ENCODE measurements at regions not wholly inside any gene's neighbourhood (a gene's known extent, or its start where the extent isn't known, plus 50 kb on each side); places are given as distances from the start of the nearest gene placed in this dataset.

DNA sequence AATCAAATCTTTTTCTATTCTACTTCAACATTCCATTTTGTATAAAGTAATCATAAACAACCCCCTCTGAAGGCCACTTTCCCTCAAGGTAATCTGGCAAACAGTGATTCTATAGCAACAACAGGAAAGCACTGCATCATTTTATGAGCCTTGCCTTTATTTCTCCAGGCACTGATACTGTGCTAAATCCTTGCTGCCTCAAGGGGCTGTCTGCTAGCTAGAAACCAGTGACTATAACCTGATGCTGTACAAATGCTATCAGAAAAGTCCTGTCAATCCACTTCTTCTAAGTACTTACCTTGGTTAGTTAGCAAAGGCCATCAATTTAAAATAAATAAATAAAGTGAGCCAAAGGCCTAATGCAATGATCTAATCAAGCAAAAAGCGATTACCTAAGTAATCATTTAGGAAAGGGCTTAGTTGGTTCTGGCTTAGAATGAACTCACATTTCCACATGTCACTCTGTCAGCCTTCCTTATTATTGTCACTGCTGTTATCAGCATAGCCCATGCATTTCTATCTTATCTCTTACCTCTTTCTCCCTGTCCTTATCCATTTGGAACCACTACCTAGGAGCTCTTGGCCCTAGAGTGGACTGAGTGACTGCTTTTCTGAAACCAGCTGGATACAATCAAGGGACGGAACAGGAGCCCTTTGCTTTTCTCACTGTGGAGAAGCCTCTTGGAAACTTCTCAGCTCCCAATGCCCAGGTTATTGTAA is 246.1 kb upstream of the MEF2C start:
- TF ChIP-seq EZH2 (IDR thresholded peaks at IDR 0.05; ENCODE audit: insufficient read depth, poor library complexity, severe bottlenecking): no peak
- TF ChIP-seq EZH2phosphoT487 (IDR thresholded peaks at IDR 0.05; ENCODE audit: insufficient read depth, low read depth): no peak
